HG03039 (cell line): ENCODE measurements at regions not wholly inside any gene's neighbourhood (a gene's known extent, or its start where the extent isn't known, plus 50 kb on each side); places are given as distances from the start of the nearest gene placed in this dataset.

ENCODE experiments used
- ATAC-seq: cut with Tn5 transposase; IDR thresholded peaks from one replicate; pipeline ENCODE4 v1.9.1; 2021; ENCODE audit warnings: mild to moderate bottlenecking, moderate library complexity; ENCODE audit not compliant: unreplicated experiment

DNA sequence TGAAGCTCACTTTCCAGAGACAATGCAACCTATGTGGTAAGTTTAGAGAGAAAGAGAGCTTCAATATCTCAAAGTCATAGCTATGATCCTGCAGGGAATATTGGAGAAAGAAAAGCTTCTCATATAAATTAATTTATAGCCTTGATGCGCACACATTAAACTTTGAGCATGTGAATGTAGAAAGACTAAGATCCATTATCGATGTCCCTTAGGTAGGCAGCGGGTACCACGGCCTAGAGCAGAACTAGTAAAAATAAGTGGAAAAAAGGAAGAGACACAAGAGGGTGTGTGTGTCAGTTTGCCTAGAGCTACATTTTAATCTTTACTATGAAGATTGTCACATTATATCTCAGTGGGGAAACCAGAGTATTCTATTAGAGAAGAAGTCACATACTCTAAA lies 685.6 kb downstream of the AMY1C start:
- ATAC-seq, result no peak

DNA sequence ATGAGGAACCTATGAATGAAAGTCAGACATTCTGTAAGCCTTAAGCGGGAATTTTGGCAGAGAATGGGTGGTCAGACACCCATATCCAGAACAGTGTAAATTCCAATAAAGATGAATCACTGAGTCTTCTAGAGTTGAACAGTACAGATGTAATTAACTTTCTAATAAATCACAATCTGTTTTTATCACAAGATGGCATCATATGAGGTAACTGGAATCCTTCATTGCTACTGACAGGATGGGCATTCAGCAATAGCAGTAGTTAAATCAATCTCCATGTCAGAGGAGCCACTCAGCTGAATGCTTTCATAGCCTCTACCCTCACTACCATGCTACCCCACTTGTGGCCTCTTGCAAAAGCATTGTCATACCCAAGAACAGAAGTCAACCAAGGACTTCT lies 690.3 kb downstream of the AMY1C start:
- ATAC-seq, result no peak

DNA sequence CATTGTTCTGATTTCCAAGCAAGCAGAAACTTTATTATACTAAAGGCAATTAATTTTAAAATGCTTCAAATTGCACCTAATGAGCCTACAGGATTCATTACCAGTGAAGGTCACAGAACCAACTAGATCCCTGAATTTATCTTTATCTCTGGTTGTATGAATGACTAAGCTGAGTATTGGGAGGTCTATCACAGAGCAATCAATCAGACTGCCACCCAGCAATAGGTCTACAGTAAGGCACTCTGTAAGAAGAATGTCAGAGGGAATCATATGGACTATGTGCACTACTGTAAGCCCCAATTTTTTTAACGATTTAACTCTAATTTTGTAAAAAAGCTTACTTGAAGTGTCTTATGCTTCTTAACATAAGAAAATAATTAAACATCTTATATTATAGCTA lies 707.0 kb downstream of the AMY1C start:
- no peak for ATAC-seq

DNA sequence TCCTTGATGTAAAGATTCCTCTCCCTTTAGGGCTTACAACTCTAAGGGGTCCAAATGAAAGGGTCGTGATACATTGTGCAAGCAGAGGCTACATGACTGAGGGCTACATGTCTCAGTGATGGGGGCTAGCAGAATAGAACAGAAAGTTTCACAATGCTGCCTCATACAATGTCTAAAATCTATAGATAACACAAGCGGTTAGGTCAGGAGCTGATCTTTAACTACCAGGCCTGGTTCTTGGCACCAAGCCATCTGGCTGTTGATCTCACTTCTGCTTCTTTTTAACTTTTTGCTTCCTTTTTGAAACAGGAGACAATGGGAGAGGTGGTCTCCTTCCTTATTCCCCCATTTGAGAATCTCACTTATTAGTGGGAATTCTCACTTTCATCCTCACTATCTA lies 710.2 kb downstream of the AMY1C start:
- no peak for ATAC-seq

DNA sequence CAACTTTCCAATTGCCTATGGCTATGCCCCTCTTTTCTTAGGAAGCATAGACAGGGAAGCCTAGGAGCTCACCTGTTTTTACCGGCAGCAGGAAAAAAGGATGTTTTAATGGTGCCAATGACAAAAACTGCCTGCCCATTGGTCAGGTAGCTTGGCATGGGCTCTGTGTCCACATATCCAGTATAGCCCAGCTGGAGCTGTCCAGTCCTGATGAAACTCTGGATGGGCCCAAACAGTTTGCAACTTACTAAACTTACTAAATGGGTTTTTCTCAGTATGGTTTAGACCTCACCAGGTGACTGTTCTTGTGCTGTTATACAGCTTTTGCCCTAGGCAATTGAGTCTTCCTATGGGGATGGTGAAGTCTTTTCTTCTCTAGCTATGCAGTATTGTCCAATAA lies 711.2 kb downstream of the AMY1C start:
- no peak for ATAC-seq

DNA sequence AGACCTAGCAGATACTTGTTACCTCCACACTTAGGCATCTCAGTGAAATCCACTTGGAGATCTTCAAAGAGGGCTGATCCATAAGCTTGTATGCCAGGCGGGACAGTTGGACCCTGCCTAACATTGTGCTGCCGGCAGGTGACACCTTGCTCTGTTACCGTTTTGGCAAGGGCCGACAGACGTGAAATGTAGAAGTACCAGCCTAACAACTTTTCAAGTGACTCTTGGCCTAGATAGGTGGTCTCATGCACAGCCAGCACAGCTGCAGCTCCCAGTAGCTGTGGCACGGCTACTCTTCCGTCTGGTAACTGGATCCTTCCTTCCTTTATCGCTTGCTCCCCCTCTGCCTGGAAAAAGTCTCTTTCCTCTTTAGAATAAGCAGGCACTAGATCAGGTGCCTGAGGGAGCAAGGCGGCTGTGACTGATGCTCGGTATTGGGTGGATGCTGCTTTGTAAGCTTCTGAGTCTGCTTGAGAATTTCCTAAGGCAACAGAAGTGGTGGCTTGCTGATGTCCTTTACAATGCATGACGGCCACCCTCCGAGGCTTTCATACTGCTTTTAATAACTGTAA lies 713.5 kb downstream of the AMY1C start:
- no peak for ATAC-seq

DNA sequence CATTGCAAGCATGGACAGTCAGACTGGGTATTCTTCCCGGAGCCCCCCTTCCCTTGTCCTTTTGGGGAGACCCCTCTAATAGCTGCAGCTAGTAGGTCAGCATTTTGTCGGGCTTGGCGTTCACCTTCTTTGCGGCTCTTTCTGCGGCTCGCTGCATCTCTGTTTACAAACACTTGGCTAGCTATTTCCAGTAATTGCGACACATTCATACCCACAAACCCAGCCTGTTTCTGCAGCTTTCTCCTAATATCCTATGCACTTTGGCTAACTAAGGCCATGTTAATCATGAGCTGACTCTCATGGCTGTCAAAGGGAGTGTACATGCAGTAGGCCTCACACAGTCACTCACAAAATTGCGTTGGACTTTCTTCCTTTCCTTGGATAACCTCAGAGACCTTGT lies 716.4 kb downstream of the AMY1C start:
- ATAC-seq, result no peak

DNA sequence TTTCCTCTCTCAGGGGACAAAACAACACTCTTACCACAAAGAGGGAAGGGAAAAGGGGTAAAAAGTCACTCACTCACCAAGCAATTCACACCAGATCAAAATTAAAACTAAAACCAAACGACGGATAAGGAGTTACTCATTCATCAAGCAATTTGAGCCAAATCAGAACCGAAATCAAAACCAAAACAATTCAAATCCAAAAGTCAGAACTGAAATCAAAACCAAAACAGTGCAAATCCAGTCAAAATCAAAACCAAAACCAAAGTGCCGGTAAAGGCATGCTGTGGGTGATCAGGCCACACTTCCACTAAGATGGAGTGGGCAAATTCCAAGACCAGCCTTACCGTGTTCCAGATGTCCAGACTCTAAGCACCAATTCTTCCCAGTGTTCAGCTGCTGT lies 717.9 kb downstream of the AMY1C start:
- no peak for ATAC-seq

DNA sequence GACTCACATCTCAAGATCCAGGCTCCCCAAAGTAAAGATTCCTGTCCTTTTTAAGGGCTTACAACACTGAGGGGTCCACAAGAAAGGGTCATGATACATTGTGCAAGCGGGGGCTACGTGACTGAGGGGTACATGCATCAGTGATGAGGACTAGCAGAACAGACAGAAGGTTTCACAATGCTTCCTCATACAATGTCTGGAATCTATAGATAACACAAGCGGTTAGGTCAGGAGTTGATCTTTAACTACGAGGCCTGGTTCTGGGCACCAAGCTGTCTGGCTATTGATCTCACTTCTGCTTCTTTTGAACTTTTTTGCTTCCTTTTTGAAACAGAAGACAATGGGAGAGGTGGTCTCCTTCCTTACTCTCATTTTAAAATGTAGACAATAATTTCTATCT lies 718.6 kb downstream of the AMY1C start:
- ATAC-seq, result no peak

DNA sequence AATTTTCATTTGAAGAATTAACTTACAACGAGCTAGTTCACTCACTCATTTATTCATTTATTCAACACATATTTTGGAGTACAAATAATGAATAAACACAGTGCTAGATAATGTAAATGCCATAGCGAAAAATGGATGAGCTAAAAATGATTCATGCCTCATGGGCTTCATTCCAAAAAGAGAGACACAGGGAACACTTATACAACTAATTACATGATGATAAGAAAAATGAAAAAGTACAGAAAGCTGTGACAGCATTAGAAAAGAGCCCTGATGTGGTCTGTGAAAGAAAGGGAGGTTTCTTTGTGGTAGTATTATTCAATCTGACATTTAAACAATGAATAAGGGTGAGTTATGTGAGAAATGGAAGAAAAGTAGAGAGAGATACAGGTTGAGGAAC lies 726.4 kb downstream of the AMY1C start:
- no peak for ATAC-seq

DNA sequence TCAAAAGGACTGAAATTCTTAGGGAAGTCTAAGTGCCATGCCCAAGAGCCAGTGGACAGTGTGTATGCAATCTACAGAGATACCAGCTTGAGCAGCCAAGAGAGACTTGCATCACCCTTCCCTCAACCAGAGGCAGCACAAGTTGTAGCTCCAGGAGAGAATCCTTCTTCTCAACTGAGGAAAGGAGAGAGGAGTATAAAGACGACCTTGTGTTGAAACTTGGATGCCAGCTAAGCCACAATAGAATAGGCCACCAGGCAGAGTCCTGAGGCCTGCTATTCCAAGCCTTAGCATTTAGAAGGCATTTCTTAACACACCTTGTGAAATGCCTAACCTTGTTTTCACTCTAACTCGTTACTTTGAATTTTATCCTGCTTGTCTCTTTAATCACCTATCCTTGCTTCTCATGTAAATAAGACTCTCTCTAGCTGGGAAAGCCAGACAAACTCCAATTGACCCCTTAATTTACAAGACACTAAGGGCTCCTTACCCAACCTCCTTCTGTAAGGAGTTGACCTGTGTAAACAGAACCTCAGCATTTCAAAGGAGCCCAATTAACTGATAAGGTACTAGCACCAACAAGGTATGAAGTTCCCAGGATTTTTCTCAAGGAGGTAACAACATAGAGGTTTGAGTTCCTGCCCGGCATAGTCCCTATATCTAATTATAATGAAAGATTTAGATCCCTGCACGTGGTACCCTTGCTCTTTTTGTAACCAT lies 738.8 kb downstream of the AMY1C start:
- ATAC-seq, result no peak

DNA sequence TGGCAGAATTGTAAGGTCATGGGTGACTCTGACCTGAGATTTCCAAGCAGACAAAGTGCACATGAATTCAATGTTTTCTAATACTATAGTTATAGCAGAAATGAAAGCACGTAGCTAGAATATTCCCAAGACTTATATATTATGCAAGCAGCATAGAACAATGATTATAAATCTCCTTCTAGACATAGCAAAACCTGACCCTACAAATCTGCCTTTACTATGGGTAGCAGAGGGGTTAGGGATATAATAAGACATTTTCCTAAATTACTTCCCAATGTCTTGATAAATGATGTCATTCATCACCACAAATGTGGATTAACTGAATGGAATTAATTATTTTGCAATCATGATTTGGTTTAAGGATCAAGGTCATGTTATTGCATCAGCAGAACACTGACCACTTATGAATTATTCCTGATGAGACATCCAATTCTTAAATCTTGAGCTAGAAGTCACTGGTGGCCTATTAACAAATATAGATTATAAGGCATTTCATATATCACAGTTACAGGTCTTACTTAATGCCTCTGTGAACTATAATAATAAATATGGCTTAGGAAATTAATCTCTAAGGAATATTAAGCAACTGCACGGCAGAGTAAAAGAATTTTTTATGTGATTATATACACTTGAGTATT lies 776.6 kb downstream of the AMY1C start:
- ATAC-seq, result no peak

DNA sequence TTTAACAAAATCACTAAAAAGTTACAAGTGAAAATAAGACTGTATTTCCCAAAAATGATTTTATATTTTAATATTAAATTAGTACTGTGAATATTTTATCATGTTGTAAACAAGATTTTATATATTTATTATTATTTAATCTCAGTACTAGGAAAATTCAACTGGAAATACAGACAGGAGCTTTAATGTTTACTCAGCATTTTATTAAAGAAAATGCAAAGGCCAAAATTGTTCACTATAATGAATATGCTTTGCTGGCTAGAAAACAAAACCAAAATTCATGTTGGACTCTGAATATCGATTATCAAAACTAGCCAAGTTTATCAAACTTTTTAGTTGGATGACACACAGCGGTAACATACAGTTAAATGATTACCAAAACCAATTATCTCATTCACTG lies 782.3 kb downstream of the AMY1C start:
- ATAC-seq, result no peak

DNA sequence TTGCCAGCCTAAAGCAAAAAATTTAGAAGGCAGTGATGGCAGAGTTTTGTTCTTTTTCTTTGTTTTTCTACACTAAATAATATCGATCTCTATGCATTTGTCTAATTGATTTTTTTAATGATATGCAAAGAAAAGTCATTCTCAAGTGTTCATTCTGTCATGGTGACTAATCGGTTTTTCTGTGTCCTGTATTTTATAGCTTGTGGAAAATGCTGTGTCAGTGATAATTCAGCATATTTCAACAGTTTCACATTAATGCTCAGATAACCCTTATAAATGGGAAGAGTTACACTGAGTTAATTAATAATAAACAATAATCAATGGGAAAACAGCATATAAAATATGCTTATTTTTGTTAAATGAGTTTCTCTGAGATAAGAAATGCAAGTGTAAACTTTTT lies 824.9 kb downstream of the AMY1C start:
- no peak for ATAC-seq

DNA sequence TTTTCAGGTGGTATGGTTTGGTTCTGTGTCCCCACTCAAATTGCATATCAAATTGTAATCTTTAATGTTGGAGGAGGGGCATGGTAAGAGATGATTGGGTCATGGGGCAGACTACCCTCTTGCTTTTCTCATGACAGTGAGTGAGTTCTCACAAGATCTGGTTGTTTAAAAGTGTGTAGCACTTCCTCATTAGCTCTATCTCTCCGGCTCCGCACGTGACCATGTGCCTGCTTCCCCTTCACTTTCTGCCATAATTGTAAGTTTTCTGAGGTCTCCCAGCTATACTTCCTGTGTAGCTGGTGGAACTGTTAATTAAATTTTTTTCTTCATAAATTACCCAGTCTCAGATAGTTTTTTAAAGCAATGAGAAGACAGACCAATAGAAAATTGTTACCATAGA lies 843.2 kb downstream of the AMY1C start:
- ATAC-seq, result no peak

DNA sequence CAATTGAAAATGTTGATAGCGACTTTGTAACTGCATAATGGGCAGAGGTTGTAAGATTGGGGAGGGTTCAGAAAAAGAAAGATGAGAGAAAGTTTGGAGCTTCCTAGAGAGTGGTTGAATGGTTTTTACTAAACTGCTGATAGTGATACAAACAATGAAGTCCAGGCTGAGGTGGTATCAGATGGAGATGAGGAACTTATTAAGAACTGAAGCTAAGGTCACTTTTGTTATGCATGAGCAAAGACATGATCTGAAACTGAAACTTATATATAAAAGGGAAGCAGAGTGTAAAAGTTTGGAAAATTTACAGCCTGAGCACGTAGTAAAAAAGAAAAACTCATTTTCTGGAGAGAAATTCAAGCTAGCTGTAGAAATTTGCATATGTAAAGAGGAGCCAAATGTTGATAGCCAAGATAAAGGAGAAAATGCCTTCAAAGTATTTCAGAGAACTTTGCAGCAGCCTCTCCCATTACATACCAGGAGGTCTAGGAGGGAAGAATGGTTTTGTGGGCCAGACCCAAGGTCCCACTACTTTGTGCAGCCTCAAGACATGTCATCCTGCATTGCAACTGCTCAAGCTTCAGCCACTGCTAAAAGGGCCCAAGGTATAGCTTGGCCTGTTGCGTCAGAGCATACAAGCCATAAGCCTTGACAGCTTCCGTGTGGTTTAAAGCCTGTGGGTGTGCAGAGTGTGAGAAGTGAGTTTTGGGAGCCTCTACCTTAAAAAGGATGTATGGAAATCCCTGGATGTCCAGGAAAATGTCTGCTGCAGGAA lies 843.9 kb downstream of the AMY1C start:
- peak; percentile 69 for ATAC-seq

DNA sequence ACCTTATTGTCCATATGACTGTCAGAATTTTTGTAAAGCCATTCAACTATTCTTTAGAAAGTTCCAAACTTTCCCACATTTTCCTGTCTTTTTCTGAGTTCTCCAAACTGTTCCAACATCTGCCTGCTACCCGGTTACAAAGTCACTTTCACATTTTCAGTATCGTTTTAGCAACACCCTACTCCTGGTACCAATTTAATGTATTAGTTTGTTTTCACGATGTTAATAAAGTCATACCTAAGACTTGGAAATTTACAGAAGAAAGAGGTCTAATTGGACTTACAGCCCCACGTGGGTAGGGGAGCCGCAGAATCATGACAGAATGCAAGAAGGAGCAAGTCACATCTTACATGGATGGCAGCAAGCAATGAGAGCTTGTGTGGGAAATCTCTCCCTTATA lies 867.8 kb downstream of the AMY1C start:
- no peak for ATAC-seq

DNA sequence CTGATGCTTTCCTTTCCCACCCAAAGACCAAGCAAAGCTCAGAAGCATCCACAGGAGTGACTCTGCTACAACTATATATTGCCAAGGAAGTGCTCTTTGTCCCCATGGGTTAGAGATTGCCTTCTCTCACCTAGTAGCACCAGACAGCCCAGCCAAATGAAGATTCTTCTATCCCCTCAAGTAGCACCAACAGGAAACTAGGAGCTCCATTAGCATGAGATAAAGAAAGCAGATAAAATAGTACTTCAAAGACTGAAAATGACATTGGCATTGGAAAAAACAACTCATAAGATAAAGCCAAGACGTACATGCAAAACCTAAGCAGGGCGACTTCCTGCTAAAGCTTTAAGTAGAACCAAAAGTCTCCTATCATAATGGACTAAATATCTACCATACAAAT lies 871.5 kb downstream of the AMY1C start:
- no peak for ATAC-seq

DNA sequence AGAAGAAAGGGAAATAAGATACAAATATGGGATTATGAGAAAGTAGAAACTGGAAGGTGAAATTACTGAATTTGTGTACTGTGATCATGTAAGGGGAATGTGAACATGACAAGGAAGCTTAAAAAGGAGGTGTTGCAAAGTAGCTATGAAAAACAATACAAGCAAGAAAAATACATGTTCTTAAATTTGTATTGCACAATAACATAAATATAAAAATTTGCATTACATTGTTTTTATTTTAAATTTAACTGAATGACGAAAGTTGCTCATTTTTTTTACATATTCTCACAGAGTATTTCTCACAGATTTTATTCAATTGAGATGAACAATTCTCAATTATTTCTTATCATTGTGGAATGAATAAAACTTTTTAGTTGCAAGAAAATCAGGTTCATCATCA lies 874.8 kb downstream of the AMY1C start:
- no peak for ATAC-seq

DNA sequence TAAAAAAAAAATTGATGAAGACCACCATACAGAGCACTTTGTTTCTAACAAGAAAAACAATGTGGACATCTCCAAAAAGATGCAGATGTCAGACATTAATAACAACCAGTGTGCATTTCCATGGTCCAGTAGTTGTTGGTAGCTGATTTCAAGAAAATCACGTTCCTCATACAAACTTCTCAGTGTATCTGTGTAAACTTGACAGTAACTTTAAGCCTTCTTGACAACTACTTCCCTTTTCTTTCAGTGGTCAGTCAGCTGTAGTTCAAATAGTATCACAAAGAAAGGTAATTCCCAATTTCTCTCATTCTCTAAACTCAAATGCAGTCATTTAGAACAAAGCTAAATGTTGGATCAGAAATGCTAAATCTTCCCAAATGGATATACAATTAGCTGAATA lies 879.9 kb downstream of the AMY1C start:
- ATAC-seq, result no peak

DNA sequence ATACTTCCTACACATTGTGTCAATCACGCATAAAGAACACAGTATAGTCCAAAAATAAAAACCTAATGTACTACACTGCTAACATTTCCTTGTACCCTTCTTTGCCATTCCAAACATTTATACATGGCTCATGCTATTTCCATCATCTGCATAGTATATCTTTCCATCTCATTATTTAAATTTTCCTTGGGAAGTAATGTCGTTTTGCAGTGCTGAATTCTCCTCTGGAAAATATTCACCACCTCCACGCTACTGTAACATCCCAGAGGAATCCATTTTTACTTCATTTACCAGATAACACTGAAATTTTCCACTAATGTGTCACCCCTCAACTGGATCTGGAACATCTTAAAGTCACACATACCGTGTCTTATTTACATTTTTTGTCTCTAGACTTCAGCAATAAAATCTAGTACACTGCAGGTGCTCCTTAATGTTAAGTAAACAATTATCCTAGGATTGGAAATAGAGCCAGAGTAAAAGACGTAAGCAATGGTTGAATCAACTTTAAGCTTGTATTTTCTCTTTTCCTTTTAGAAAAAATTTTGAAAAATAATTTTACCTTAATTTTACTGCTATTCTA lies 881.0 kb downstream of the AMY1C start:
- ATAC-seq, result no peak

DNA sequence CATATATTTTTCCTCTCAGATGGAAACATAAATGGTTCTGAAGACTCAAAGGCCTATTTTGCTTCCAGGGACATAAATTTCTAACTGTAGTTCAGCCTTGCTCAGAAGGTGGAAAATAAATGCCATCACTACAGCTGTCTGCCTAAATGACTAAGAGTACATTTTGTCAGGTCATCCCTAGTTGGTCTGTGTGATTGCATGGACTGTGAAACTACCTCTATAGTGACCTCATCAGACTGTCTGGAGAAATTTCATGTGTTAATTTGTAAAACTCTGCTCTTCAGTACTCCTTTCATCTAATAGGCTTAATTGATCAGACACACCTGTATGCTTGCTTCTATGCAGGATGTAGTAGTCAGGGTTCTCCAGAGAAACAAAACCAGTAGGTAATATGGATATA lies 886.9 kb downstream of the AMY1C start:
- peak; percentile 82 for ATAC-seq
